Vagina (tissue), 2 donors: ENCODE measurements at regions not wholly inside any gene's neighbourhood (a gene's known extent, or its start where the extent isn't known, plus 50 kb on each side); places are given as distances from the start of the nearest gene placed in this dataset.

Source experiments
- DNase-seq, 2 donors: peaks; one replicate each; pipeline ENCODE4 v3.0.0-alpha.2; 2017; ENCODE audit errors: extremely low spot score in 2 of 2
- H3K27ac ChIP-seq: fragments of 200-600 bp; sonication (generic); one replicate; pipeline ENCODE4 v1.5.1; 2019
- H3K27me3 ChIP-seq: fragments of 200-600 bp; sonication (generic); one replicate; pipeline ENCODE4 v1.5.1; 2019
- H3K36me3 ChIP-seq, 2 donors: fragments of 200-600 bp; sonication (generic); one replicate each; pipeline ENCODE4 v1.5.1; 2017 to 2019
- H3K4me1 ChIP-seq: fragments of 200-600 bp; sonication (generic); one replicate; pipeline ENCODE4 v1.5.1; 2019
- H3K4me3 ChIP-seq, 2 donors: fragments of 200-600 bp; sonication (generic); 1 replicate in 1 of 2; 2 replicates in 1 of 2; pipeline ENCODE4 v1.5.1; 2016 to 2019
- H3K9me3 ChIP-seq: fragments of 200-600 bp; sonication (generic); one replicate; pipeline ENCODE4 v1.5.1; 2019
- POLR2A ChIP-seq, 2 donors: fragments of 450-650 bp; IDR thresholded peaks; one replicate each; pipeline ENCODE4 v1.6.1; 2017; ENCODE audit warnings: antibody characterized with exemption in 2 of 2, mild to moderate bottlenecking in 2 of 2, moderate library complexity in 2 of 2
- POLR2AphosphoS5 ChIP-seq, 2 donors: sonication (generic); formaldehyde crosslinking; IDR thresholded peaks; one replicate each; pipeline ENCODE4 v1.9.0; 2017; ENCODE audit warnings: antibody characterized with exemption in 2 of 2, mild to moderate bottlenecking in 2 of 2, low read depth in 1 of 2; ENCODE audit not compliant: insufficient read depth in 1 of 2
- intact Hi-C: fragments of 100-400 bp; cut with DNase I; formaldehyde crosslinking; loops from one replicate; pipeline ENCODE4 v1.15.1; 2023
- TF ChIP-seq, protein P1 (sequence below), 3 experiments: fragments of 450-650 bp in 2 of 3; fragments of 200-600 bp in 1 of 3; sonication (generic) in 1 of 3; IDR thresholded peaks; one replicate each; pipeline ENCODE4 v1.5.1; 2017 to 2019; ENCODE audit warnings: antibody characterized with exemption in 3 of 3, mild to moderate bottlenecking in 2 of 3, moderate library complexity in 2 of 3

DNA sequence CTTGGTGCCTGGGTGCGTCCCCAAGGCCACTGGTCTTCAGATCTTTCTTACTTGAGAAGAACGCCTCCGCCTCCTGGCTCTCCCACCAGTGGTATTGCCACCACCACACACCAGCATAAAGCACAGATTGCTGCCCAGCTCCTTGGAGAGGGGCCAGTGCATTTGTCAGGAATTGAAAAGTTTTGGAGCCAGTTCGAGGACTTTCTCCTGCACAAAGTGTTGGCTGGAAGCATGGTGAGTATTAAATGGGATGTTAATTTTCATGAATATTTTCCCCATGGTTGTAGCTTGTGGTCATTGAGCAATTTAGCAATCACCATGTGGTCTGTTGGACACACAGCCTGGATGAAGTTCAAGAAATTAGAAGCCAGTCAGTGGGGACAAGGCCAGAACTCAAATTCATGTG is 684.6 kb upstream of the FANCL start:
- no peak overlapping the region for H3K4me3 ChIP-seq
- intact Hi-C loops = no loop called here
- H3K4me1 ChIP-seq = no peaks in the 10 kb centered on the region
- H3K9me3 ChIP-seq = no peaks in the 10 kb centered on the region
- no peak for DNase-seq
- TF ChIP-seq POLR2A (IDR thresholded peaks at IDR 0.05) = no peak
- TF ChIP-seq, protein P1, sequence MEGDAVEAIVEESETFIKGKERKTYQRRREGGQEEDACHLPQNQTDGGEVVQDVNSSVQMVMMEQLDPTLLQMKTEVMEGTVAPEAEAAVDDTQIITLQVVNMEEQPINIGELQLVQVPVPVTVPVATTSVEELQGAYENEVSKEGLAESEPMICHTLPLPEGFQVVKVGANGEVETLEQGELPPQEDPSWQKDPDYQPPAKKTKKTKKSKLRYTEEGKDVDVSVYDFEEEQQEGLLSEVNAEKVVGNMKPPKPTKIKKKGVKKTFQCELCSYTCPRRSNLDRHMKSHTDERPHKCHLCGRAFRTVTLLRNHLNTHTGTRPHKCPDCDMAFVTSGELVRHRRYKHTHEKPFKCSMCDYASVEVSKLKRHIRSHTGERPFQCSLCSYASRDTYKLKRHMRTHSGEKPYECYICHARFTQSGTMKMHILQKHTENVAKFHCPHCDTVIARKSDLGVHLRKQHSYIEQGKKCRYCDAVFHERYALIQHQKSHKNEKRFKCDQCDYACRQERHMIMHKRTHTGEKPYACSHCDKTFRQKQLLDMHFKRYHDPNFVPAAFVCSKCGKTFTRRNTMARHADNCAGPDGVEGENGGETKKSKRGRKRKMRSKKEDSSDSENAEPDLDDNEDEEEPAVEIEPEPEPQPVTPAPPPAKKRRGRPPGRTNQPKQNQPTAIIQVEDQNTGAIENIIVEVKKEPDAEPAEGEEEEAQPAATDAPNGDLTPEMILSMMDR (IDR thresholded peaks at IDR 0.05) = no peak
- TF ChIP-seq POLR2AphosphoS5 (IDR thresholded peaks at IDR 0.05; ENCODE audit: insufficient read depth in 1 of 2, low read depth in 1 of 2) = no peak
- no peak overlapping the region for H3K27ac ChIP-seq
- H3K36me3 ChIP-seq = no peaks in the 10 kb centered on the region
- H3K27me3 ChIP-seq = no peaks in the 10 kb centered on the region

DNA sequence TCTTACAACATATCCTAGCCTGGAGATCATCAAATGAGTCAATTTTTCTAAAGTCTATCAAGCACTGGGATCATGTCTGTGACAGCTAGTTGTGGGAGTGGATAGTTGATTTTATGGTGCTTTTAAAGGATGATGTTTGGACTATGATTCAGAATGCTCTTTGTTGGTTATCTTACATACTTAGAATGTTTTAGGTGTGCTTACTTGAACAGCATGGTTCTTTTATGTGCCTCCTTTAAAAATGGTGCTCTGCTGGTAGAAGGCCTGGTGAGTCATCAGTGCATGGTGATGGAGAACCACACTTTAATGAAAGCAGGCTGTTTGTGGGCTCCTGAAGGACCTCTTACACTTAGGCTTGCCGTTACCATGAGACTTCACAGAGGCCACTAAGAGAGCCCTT is 682.7 kb upstream of the FANCL start:
- Histone ChIP-seq H3K9me3 (no peaks in the 10 kb centered on the region), H3K36me3 (no peaks in the 10 kb centered on the region), H3K27me3 (no peaks in the 10 kb centered on the region), H3K4me1 (no peaks in the 10 kb centered on the region), H3K4me3 (no peak overlapping the region), H3K27ac (no peak overlapping the region)
- no peak for DNase-seq
- intact Hi-C loops = no loop called here
- TF ChIP-seq POLR2A (IDR thresholded peaks at IDR 0.05) (no peak), POLR2AphosphoS5 (IDR thresholded peaks at IDR 0.05; ENCODE audit: insufficient read depth in 1 of 2, low read depth in 1 of 2) (no peak)
- TF ChIP-seq, protein P1 (IDR thresholded peaks at IDR 0.05) = no peak

DNA sequence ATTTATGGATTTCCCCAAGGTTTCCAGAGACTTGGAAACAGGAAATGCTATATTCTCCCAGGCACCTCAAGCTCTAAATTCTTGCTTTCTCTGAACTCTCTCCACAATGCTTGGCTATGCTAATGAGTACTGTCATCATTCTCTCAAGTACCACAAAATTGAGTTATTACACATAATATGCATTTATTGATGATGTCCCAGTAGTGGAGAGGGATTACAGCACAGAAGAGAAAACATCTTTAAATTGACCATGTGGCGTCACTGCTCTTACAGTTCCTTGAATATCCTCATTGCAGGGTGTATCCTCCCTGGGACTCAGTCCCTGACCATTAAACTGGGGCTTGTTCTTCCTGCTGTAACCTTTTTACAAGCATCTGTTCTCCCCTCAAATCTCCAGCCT is 681.1 kb upstream of the FANCL start:
- Histone ChIP-seq H3K4me1 (no peaks in the 10 kb centered on the region), H3K27ac (no peak overlapping the region), H3K4me3 (no peak overlapping the region), H3K27me3 (no peaks in the 10 kb centered on the region), H3K36me3 (no peaks in the 10 kb centered on the region), H3K9me3 (no peaks in the 10 kb centered on the region)
- no peak for DNase-seq
- TF ChIP-seq, protein P1 (IDR thresholded peaks at IDR 0.05) = no peak
- TF ChIP-seq POLR2A (IDR thresholded peaks at IDR 0.05) (no peak), POLR2AphosphoS5 (IDR thresholded peaks at IDR 0.05; ENCODE audit: insufficient read depth in 1 of 2, low read depth in 1 of 2) (no peak)
- intact Hi-C loops = no loop called here

DNA sequence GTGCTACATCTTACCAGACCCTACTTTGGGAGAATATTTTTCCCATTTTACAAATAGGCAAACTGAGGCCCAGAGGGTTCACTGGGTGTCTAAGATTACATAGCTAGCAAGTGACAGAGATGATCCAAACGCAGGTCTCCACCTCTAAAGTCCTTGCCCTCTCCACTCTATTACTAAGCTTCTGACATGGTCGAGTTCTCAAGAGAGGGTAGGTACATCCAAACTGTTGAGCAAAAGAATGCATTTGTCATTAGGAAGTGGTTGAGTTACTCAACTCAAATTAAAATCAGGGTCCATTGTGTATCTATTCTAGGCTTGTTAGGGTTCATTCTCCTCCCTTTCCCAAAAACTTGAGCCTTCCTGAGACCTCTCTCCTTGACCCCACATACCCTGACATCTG is 680.6 kb upstream of the FANCL start:
- Histone ChIP-seq H3K27me3 (no peaks in the 10 kb centered on the region), H3K4me3 (no peak overlapping the region), H3K36me3 (no peaks in the 10 kb centered on the region), H3K4me1 (no peaks in the 10 kb centered on the region), H3K9me3 (no peaks in the 10 kb centered on the region), H3K27ac (no peak overlapping the region)
- TF ChIP-seq, protein P1 (IDR thresholded peaks at IDR 0.05) = no peak
- no peak for TF ChIP-seq POLR2A (IDR thresholded peaks at IDR 0.05)
- no peak for TF ChIP-seq POLR2AphosphoS5 (IDR thresholded peaks at IDR 0.05; ENCODE audit: insufficient read depth in 1 of 2, low read depth in 1 of 2)
- no peak for DNase-seq
- intact Hi-C loops = no loop called here

DNA sequence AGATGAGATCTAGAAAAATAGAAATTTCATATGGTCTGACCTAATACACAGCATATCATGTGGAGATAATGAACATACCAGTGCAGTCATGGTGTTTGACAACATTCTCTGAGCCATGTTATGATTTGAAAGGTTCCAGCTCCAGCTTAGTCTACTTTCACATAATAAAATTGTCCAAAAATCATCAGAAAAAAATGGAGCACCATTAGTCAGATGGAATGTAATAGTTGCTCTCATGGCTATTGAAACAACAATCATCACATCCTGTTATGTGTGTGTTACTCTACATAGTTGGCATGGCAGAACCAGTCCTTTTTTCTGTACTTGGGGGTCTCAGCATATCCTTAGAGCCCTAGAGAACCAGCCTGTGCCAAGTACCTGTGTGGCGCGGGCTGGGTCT is 678.9 kb upstream of the FANCL start:
- H3K4me1 ChIP-seq = no peaks in the 10 kb centered on the region
- intact Hi-C loops = no loop called here
- DNase-seq = no peak

More for the DNA sequence above, 678.9 kb upstream of the FANCL start:
- Histone ChIP-seq H3K27ac (no peak overlapping the region), H3K9me3 (no peaks in the 10 kb centered on the region), H3K4me3 (no peak overlapping the region), H3K36me3 (no peaks in the 10 kb centered on the region), H3K27me3 (no peaks in the 10 kb centered on the region)
- TF ChIP-seq, protein P1 (IDR thresholded peaks at IDR 0.05) = no peak
- TF ChIP-seq POLR2AphosphoS5 (IDR thresholded peaks at IDR 0.05; ENCODE audit: insufficient read depth in 1 of 2, low read depth in 1 of 2) = no peak
- no peak for TF ChIP-seq POLR2A (IDR thresholded peaks at IDR 0.05)
